AG04449 (cell line): ENCODE measurements at regions not wholly inside any gene's neighbourhood (a gene's known extent, or its start where the extent isn't known, plus 50 kb on each side); places are given as distances from the start of the nearest gene placed in this dataset.

ENCODE experiments used
- CTCF ChIA-PET: fragments of 350-600 bp; formaldehyde crosslinking; extraction: SDS; loops from one replicate; lab custom pipeline; 2021; ENCODE audit warnings: antibody characterized with exemption; lab: Yijun Ruan, JAX
- POLR2A ChIA-PET: fragments of 400-600, 350-600 bp; formaldehyde crosslinking; extraction: SDS; loops from one replicate; lab custom pipeline; 2020; ENCODE audit warnings: antibody characterized with exemption, inconsistent platforms; lab: Yijun Ruan, JAX
- DNase-seq: peaks from one replicate; pipeline ENCODE4 v3.0.0-alpha.2; 2010; ENCODE audit warnings: low read depth, low spot score
- H3K4me3 ChIP-seq: 2 replicates; pipeline ENCODE4 v1.5.1; 2011; ENCODE audit warnings: low read depth, mild to moderate bottlenecking, control low read depth, low read length
- CTCF ChIP-seq: IDR thresholded peaks from one replicate; pipeline ENCODE4 v1.5.1; 2011; ENCODE audit warnings: mild to moderate bottlenecking, moderate library complexity, low read length, control low read depth, inconsistent platforms; ENCODE audit not compliant: insufficient read depth; ENCODE audit errors: missing control alignments

DNA sequence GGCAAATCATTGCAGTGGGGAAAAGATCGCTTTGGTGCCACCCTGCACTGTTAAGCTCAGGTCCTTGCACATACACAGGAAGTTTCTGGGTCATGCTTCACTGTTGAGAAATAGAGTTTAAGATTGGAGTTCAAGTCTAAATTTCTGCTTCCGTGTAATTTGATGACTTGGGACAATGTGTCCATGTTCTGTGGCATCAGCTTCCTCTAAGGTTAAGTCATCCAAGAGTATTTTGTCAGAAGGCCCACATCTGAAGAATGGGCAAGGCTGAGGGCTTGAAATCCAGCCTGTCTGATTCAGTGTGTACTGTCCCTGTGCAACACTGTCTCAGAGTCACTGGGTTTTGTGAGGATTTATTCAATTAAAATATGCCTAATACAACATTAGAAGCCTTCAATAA, 880.7 kb downstream of the SUCLG1 start:
- ChIA-PET CTCF (interaction anchor here (0.8 to 0.9 kb wide), 2 partner anchors 11 to 20 kb away, joined by 3 read pairs; no protein-coding TSS in a partner anchor), POLR2A (no interaction called here)
- no peak for TF ChIP-seq CTCF
- H3K4me3 ChIP-seq = no peak overlapping the region
- DNase-seq = no peak

- CTCF ChIA-PET = no interaction called here
- no peak for TF ChIP-seq CTCF
- POLR2A ChIA-PET = no interaction called here
- no peak for DNase-seq
- no peak overlapping the region for H3K4me3 ChIP-seq
Observed at GRCh38 chr2:83574614-83575013, 884.5 kb downstream of the SUCLG1 start.

GRCh38 chr2:83573060-83573459, 886.0 kb downstream of the SUCLG1 start:
- no peak for TF ChIP-seq CTCF
- POLR2A ChIA-PET = no interaction called here
- DNase-seq = no peak
- CTCF ChIA-PET = no interaction called here
- H3K4me3 ChIP-seq = no peak overlapping the region

DNA sequence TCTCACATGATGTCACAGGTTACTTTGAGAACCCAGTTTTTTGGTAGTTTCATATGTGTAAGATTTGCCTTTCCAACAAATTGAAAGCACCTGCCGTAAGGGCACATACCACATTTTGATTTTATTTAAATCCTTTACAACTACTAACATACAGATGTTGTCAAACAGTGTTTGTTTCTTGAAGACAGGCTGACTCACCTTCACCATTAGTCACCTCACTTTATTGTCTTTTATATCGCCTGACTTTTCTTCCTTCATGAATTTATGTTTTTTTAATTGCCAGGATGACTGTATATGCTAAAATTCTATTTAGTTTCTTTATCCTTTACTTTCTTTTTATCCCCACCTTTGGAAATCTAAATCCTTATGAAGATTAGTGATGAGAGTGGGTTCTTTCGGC, 886.7 kb downstream of the SUCLG1 start:
- no peak for DNase-seq
- TF ChIP-seq CTCF = no peak
- no peak overlapping the region for H3K4me3 ChIP-seq
- ChIA-PET POLR2A (no interaction called here), CTCF (no interaction called here)

DNA sequence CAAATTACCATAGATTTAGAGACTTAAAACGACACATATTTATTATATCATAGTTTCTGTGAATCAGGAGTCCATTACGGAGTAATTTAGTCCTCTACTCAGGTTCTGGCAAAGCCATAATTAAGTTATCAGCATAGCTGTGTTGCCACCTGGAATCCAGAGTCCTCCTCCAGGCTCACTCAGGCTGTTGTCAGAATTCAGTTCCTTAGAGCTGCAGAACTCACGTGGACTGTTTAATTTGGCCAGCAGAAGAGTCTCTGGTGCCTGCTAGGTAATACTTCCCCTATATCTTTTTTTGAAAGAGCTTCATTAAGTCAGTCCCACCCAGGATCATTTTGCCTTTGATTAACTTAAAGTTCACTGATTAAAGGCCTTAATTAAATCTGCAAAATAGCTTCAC, 891.5 kb downstream of the SUCLG1 start:
- H3K4me3 ChIP-seq = no peak overlapping the region
- no peak for DNase-seq
- ChIA-PET CTCF (interaction anchor here (1.0 kb wide), 1 partner anchor 11 kb away, joined by 3 read pairs; no protein-coding TSS in a partner anchor), POLR2A (no interaction called here)
- TF ChIP-seq CTCF = no peak

DNA sequence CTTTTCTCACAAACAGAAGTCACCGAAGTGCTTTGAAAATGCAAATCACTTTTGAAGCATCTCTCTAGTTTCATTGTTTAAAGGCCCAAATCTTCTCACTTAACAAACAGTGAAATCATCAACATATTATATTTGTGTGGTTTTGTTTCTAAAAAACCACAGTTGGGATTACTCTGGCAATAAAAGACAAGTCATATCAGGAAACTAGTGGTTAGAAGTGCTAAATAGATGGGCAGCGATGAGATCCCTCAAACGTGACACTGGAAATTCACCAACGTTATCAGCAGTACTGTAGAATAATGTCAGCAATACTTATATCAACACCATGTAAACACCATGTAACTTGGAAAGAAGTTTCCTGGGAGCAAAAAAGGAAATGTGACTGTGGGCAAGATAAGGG, 893.5 kb downstream of the SUCLG1 start:
- POLR2A ChIA-PET = no interaction called here
- no peak overlapping the region for H3K4me3 ChIP-seq
- CTCF ChIA-PET = no interaction called here
- TF ChIP-seq CTCF = no peak
- no peak for DNase-seq
